Vagina (tissue), 2 donors: ENCODE measurements at regions not wholly inside any gene's neighbourhood (a gene's known extent, or its start where the extent isn't known, plus 50 kb on each side); places are given as distances from the start of the nearest gene placed in this dataset.

Experiments
- CTCF ChIP-seq, 3 experiments: fragments of 450-650 bp in 2 of 3; fragments of 200-600 bp in 1 of 3; sonication (generic) in 1 of 3; IDR thresholded peaks; one replicate each; pipeline ENCODE4 v1.5.1; 2017 to 2019; ENCODE audit warnings: antibody characterized with exemption in 3 of 3, mild to moderate bottlenecking in 2 of 3, moderate library complexity in 2 of 3
- POLR2AphosphoS5 ChIP-seq, 2 donors: sonication (generic); formaldehyde crosslinking; IDR thresholded peaks; one replicate each; pipeline ENCODE4 v1.9.0; 2017; ENCODE audit warnings: antibody characterized with exemption in 2 of 2, mild to moderate bottlenecking in 2 of 2, low read depth in 1 of 2; ENCODE audit not compliant: insufficient read depth in 1 of 2

DNA sequence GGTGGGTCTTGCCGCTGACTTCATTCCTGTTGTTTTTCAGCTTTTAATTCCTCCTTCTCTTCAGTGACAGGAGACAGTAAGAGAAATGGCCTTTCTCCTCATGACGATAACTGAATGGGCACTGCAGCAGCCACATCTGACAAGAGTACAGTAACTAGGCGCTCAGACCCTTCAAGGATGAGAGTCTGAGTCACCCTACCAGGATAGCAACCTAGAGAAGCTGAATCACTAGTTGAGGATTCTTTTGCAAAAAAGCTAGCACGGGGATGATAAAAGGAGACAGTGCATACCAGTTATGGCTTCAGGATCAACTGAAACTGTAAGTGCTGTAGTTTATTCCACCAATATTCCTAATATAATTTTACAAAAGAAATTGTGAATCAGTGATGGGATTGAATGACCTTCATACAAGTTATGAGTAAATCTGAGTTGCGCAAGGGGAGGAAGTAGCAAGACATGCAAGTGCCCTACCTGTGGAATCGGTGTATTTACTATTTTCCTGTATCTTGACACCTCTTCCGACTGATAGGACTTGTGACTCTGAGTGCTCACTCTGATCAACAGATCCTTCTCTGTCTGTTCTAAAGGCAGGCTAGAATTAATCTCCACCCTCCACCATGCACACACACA lies 161.8 kb upstream of the GRIK2 start:
- TF ChIP-seq CTCF (IDR thresholded peaks at IDR 0.05) (no peak), POLR2AphosphoS5 (IDR thresholded peaks at IDR 0.05; ENCODE audit: insufficient read depth in 1 of 2, low read depth in 1 of 2) (no peak)
